PFSK-1 (cell line): ENCODE measurements at regions not wholly inside any gene's neighbourhood (a gene's known extent, or its start where the extent isn't known, plus 50 kb on each side); places are given as distances from the start of the nearest gene placed in this dataset.

ENCODE experiments used
- FOXP2 ChIP-seq: optimal IDR thresholded peaks from 2 replicates; pipeline ENCODE3; 2011; ENCODE audit warnings: borderline replicate concordance, control low read depth, inconsistent platforms; ENCODE audit not compliant: insufficient read depth; ENCODE audit errors: extremely low read length, extremely low read depth
- POLR2AphosphoS5 ChIP-seq: IDR thresholded peaks from 2 replicates; pipeline ENCODE4 v1.6.1; 2012; ENCODE audit warnings: low read depth, mild to moderate bottlenecking, control low read depth, low read length, moderate library complexity
- SIN3A ChIP-seq: IDR thresholded peaks from 2 replicates; pipeline ENCODE4 v1.6.1; 2012; ENCODE audit warnings: mild to moderate bottlenecking, low read length, moderate library complexity, borderline replicate concordance; ENCODE audit not compliant: insufficient read depth
- TAF1 ChIP-seq: IDR thresholded peaks from 2 replicates; pipeline ENCODE4 v1.6.1; 2012; ENCODE audit warnings: low read length, control low read depth, borderline replicate concordance; ENCODE audit not compliant: insufficient read depth
- TF ChIP-seq, protein P1 (sequence below), 2 experiments: IDR thresholded peaks; 2 replicates each; pipeline versions ENCODE4 v1.6.1 to v1.8.0; 2011 to 2012; ENCODE audit warnings: low read depth in 2 of 2, low read length in 2 of 2, control low read depth in 1 of 2, inconsistent platforms in 1 of 2, mild to moderate bottlenecking in 1 of 2, moderate library complexity in 1 of 2; ENCODE audit not compliant: insufficient read depth in 1 of 2

- TF ChIP-seq POLR2AphosphoS5, result no peak
- TF ChIP-seq SIN3A, result no peak
- no peak for TF ChIP-seq TAF1
- TF ChIP-seq, protein P1, sequence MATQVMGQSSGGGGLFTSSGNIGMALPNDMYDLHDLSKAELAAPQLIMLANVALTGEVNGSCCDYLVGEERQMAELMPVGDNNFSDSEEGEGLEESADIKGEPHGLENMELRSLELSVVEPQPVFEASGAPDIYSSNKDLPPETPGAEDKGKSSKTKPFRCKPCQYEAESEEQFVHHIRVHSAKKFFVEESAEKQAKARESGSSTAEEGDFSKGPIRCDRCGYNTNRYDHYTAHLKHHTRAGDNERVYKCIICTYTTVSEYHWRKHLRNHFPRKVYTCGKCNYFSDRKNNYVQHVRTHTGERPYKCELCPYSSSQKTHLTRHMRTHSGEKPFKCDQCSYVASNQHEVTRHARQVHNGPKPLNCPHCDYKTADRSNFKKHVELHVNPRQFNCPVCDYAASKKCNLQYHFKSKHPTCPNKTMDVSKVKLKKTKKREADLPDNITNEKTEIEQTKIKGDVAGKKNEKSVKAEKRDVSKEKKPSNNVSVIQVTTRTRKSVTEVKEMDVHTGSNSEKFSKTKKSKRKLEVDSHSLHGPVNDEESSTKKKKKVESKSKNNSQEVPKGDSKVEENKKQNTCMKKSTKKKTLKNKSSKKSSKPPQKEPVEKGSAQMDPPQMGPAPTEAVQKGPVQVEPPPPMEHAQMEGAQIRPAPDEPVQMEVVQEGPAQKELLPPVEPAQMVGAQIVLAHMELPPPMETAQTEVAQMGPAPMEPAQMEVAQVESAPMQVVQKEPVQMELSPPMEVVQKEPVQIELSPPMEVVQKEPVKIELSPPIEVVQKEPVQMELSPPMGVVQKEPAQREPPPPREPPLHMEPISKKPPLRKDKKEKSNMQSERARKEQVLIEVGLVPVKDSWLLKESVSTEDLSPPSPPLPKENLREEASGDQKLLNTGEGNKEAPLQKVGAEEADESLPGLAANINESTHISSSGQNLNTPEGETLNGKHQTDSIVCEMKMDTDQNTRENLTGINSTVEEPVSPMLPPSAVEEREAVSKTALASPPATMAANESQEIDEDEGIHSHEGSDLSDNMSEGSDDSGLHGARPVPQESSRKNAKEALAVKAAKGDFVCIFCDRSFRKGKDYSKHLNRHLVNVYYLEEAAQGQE (IDR thresholded peaks at IDR 0.05; ENCODE audit: insufficient read depth in 1 of 2, low read depth in 2 of 2, low read length in 2 of 2), result no peak
- no peak for TF ChIP-seq FOXP2
Observed at GRCh38 chr12:111028830-111029229, 108.5 kb upstream of the MYL2 start.

DNA sequence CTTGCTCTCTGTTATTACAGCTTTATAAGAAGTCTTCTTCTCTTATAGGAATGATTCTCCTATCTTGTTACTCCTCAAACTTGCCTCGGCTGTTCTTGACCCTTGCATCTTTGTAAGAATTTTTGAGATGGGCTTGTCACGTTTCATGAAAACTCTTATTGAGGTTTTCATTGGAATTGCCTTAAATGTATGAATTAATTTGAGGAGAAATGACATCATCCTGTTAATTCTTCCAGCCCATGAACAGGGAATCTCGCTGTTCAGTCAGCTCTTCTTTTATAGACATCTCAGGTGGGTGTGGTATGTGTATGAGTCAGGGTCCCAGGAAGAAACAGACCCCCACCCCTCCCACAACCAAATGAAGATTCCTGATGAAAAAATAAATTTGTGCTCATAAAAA lies 107.1 kb upstream of the MYL2 start:
- TF ChIP-seq FOXP2, result no peak
- no peak for TF ChIP-seq TAF1
- TF ChIP-seq, protein P1 (IDR thresholded peaks at IDR 0.05; ENCODE audit: insufficient read depth in 1 of 2, low read depth in 2 of 2, low read length in 2 of 2), result no peak
- TF ChIP-seq SIN3A, result no peak
- no peak for TF ChIP-seq POLR2AphosphoS5

- TF ChIP-seq TAF1 (no peak), POLR2AphosphoS5 (no peak), FOXP2 (no peak), SIN3A (no peak)
- TF ChIP-seq, protein P1 (IDR thresholded peaks at IDR 0.05; ENCODE audit: insufficient read depth in 1 of 2, low read depth in 2 of 2, low read length in 2 of 2), result no peak
Observed at GRCh38 chr12:111025792-111026430, 105.5 kb upstream of the MYL2 start.

- TF ChIP-seq, protein P1 (IDR thresholded peaks at IDR 0.05; ENCODE audit: insufficient read depth in 1 of 2, low read depth in 2 of 2, low read length in 2 of 2), result no peak
- TF ChIP-seq POLR2AphosphoS5 (no peak), SIN3A (no peak), TAF1 (no peak), FOXP2 (no peak)
Observed at GRCh38 chr12:111025301-111025700, 104.9 kb upstream of the MYL2 start.
